Ecto neural progenitor cell (in vitro differentiated cells): ENCODE measurements at regions not wholly inside any gene's neighbourhood (a gene's known extent, or its start where the extent isn't known, plus 50 kb on each side); places are given as distances from the start of the nearest gene placed in this dataset.
"Not testable (repeated sequence)": the region's sequence is repeated elsewhere in the genome, so short reads cannot be mapped to it uniquely, and the experiment has no call there.

Experiments
- DNase-seq: peaks from one replicate; pipeline ENCODE4 v3.0.0-alpha.2; 2018; ENCODE audit warnings: low spot score

DNA sequence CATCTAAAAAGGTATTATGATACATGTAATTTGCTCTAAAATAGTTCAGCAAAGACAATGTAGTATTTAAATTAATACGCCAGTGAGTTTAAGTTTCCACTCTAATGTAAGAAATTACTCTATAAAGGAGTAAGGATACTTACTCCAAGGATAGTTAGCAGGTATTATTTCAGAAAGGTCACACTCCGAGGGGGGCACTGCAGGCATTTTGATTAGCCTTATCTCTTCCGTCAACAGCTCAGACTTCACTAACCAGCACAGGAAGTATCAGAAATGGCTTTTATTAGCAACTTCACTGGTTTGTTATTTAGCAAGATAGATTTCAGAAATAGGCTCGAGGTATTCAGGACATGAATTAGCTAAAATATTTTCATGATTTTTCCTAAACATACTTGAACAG lies 127.0 kb downstream of the COX18 start:
- no peak for DNase-seq

DNA sequence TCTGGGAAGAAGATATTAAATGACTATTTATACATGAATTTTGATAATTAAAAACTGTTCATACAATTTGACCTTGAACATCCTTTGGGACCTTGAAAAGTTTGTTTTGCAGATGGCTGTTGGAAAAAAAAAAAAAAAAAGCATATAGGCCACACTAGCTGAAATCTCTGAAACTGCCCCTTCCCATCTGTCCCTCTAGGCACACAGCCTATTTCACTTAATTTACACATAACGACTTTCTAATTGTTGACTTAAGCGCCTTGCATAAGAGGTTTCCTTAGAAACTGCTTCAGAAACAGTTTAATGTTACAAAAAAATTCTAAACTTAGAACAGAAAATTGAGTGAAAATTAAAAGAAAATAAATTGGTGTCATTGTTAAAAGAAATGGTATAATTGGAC lies 131.0 kb downstream of the COX18 start:
- DNase-seq, result no peak

- no peak for DNase-seq
Observed at GRCh38 chr4:72935462-72935861, 134.1 kb downstream of the COX18 start.

GRCh38 chr4:72933029-72933428 lies 136.5 kb downstream of the COX18 start:
- no peak for DNase-seq

DNA sequence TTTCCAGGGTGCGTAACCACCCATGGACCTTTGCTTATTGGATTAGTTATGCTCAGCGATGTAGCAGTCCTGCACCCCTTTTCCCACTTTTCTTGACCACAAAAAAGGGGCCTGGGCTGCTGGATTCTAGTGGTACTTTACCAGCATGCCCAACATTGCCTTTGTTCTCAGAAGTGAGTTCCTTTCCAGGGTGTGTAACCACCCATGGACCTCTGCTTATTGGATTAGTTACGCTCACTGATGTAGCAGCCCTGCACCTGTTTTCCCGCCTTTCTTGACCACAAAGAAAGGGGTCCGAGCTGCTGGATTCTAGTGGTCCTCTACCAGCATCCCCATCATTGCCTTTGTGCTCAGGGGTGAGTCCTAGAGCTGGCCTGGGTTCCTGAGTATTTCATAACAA lies 138.2 kb downstream of the COX18 start:
- DNase-seq, result no peak

DNA sequence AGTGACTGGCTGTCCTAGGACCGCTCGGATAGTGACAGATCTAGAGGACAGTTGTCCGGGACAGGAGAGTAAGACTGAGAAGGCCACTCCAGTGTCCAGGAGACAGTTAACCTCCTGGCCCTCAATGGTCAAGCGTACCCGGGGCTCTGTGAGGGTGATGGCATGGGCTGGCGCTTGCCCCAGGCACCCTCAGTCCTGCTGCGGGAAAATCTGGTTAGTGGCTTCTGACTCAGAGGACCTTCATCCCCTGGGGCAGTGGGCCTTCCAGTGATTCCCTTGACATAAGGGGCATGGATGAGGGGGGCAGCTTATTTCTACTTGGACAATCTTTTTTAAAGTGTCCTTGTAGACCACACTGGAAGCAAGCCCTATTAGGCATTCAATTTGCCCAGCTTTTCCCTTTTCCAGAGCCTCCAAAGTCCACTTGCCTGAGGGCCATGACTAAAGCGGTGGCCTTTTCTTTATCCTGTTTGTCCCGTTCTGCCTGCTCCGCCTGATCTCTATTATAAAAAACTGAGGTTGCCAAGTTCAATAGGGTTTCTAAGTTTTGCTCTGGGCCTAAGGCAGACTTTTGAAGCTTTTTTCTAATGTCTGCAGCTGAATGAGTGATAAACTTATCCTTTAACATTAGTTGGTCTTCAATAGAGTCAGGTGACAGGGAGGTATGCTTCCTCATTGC lies 139.8 kb downstream of the COX18 start:
- not testable (repeated sequence) for DNase-seq

- DNase-seq, result no peak
Observed at GRCh38 chr4:72924814-72925213, 144.7 kb downstream of the COX18 start.

- DNase-seq, result no peak
Observed at GRCh38 chr4:72919937-72920336, 149.6 kb downstream of the COX18 start.

- no peak for DNase-seq
Observed at GRCh38 chr4:72919464-72919863, 150.1 kb downstream of the COX18 start.

- DNase-seq, result no peak
Observed at GRCh38 chr4:72918362-72918761, 151.2 kb downstream of the COX18 start.

- no peak for DNase-seq
Observed at GRCh38 chr4:72911316-72911715, 158.2 kb downstream of the COX18 start.

- no peak for DNase-seq
Observed at GRCh38 chr4:72909461-72909860, 160.1 kb downstream of the COX18 start.

GRCh38 chr4:72902354-72902753 lies 167.2 kb downstream of the COX18 start:
- DNase-seq, result no peak

- DNase-seq, result no peak
Observed at GRCh38 chr4:72901553-72901952, 168.0 kb downstream of the COX18 start.

DNA sequence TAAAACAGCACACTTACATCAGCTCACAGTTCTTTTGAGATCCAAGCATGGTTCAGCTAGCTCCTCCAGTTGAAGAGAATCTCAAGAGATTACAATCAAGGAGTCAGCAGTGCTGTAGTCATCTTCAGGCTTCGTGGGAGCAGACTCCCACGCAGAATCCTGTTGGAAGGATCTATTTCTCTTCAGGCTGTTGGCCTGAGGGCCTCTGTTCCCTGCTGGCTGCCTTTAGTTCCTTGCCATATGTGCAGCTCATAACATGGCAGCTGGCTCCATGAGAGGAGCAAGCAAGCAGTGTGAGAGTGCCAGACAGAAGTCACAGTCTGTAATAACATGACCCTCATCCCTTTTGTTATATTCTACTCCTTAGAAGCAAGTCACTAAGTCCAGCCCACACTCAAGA lies 168.6 kb downstream of the COX18 start:
- DNase-seq, result no peak

DNA sequence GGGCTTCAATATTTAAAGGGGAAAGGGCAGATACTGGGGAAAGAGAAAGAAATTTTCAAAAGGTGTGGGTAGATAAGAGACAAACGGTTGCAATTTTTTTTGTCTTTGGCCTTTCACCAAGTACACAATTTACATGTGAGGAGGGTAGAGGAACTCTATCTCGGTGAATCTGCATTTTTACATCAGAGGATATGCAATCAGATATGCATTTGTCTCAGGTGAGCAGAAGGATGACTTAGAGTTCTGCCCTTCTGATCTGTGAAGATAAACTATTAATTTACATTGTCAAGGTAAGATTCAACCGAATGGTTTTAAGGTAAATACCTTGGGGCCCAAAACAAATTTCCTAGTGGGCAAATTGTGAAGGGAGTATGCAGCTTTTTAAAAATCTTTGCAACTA lies 169.9 kb downstream of the COX18 start:
- no peak for DNase-seq

GRCh38 chr4:72899214-72899613 lies 170.3 kb downstream of the COX18 start:
- DNase-seq, result no peak

DNA sequence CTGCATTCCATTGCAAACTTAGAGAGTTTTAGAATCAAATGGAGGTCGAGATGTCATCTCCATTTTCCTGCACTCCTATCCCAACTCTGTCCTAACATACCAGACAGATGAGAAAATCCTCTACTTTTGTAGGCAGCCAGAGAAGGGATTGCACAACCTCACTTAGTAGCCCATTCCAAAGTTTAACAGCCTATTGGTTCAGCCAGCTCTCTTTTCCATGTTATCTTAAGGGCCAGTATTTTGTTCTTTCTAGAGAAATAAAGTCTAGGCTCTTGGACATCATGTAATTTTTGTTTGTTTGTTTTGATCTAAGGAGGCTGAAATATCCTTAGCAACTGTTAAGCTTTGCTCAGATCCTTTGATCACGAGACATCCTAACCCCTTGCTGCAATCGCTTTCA lies 173.0 kb downstream of the COX18 start:
- DNase-seq, result no peak

DNA sequence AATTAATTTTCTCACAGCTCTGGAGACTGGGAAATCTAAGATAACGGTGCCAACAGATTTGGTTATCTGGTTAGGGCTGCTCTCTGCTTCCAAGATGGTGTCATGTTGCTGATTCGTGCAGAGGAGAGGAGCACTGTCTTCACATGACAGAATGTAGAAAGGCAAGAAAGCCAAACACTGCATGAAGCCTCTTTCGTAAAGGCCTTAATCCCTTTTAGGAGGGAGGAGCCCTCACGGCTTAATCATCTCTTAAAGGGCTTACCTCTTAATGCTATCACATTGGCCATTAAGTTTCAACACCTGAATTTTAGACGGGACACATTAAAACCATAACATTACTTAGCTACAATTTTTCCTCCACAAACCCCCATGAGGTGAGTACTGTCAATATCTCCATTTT lies 174.1 kb downstream of the COX18 start:
- no peak for DNase-seq

- no peak for DNase-seq
Observed at GRCh38 chr4:72893354-72894066, 176.0 kb downstream of the COX18 start.

DNA sequence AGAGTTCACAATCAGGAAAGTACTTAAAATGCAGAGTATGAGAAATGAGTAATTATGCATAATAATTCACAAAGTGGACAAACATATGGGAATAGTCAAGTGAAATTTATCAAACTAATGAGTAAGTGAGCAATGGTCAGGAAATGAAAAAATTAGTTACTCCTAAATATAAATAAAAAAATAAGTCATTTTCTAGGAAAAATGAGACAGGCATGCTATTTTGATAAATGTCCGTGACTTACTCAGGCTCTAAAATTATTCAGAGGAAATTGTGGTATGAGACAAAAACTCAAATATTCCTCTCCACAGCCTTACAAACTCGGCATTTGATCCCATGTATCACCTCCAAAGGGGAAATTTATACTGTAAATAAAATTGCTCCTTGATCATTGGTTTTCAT lies 181.2 kb downstream of the COX18 start:
- no peak for DNase-seq

- no peak for DNase-seq
Observed at GRCh38 chr4:72887152-72887551, 182.4 kb downstream of the COX18 start.

GRCh38 chr4:72886602-72887001 lies 182.9 kb downstream of the COX18 start:
- no peak for DNase-seq

DNA sequence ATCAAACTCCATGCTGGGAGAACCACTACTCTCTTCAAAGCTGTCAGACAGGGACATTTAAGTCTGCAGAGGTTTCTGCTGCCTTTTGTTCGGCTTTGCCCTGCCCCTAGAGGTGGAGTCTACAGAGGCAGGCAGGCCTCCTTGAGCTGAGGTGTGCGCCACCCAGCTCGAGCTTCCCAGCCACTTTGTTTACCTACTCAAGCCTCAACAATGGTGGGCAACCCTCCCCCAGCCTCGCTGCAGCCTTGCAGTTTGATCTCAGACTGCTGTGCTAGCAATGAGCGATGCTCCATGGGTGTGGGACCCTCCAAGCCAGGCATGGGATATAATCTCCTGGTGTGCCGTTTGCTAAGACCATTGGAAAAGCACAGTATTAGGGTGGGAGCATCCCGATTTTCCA lies 185.3 kb downstream of the COX18 start:
- DNase-seq, result not testable (repeated sequence)
